ENCODE measurements at regions not wholly inside any gene's neighbourhood (a gene's known extent, or its start where the extent isn't known, plus 50 kb on each side); places are given as distances from the start of the nearest gene placed in this dataset.

GRCh38 chr3:157871838-157872460 is 234.3 kb downstream of the SHOX2 start:
- TF ChIP-seq TAF1 (IDR thresholded peaks at IDR 0.05; ENCODE audit: borderline replicate concordance, insufficient read depth, low read length) (no peak), FOXP2 (optimal IDR thresholded peaks at IDR 0.05; ENCODE audit: borderline replicate concordance, extremely low read depth, extremely low read length, insufficient read depth) (no peak), POLR2AphosphoS5 (IDR thresholded peaks at IDR 0.05; ENCODE audit: low read depth, low read length) (no peak), SIN3A (IDR thresholded peaks at IDR 0.05; ENCODE audit: borderline replicate concordance, insufficient read depth, low read length) (no peak)

GRCh38 chr3:157871248-157871647 is 235.0 kb downstream of the SHOX2 start:
- TF ChIP-seq REST (IDR thresholded peaks at IDR 0.05; ENCODE audit: insufficient read depth in 1 of 2, low read depth in 2 of 2, low read length in 2 of 2) (no peak), SIN3A (IDR thresholded peaks at IDR 0.05; ENCODE audit: borderline replicate concordance, insufficient read depth, low read length) (no peak), FOXP2 (optimal IDR thresholded peaks at IDR 0.05; ENCODE audit: borderline replicate concordance, extremely low read depth, extremely low read length, insufficient read depth) (no peak), TAF1 (IDR thresholded peaks at IDR 0.05; ENCODE audit: borderline replicate concordance, insufficient read depth, low read length) (no peak), POLR2AphosphoS5 (IDR thresholded peaks at IDR 0.05; ENCODE audit: low read depth, low read length) (no peak)

- no peak for TF ChIP-seq SIN3A (IDR thresholded peaks at IDR 0.05; ENCODE audit: borderline replicate concordance, insufficient read depth, low read length)
- no peak for TF ChIP-seq POLR2AphosphoS5 (IDR thresholded peaks at IDR 0.05; ENCODE audit: low read depth, low read length)
- TF ChIP-seq REST (IDR thresholded peaks at IDR 0.05; ENCODE audit: insufficient read depth in 1 of 2, low read depth in 2 of 2, low read length in 2 of 2) = no peak
- TF ChIP-seq FOXP2 (optimal IDR thresholded peaks at IDR 0.05; ENCODE audit: borderline replicate concordance, extremely low read depth, extremely low read length, insufficient read depth) = no peak
- TF ChIP-seq TAF1 (IDR thresholded peaks at IDR 0.05; ENCODE audit: borderline replicate concordance, insufficient read depth, low read length) = no peak
Measured at GRCh38 chr3:157868946-157869345, 237.3 kb downstream of the SHOX2 start.

- TF ChIP-seq FOXP2 (optimal IDR thresholded peaks at IDR 0.05; ENCODE audit: borderline replicate concordance, extremely low read depth, extremely low read length, insufficient read depth) = no peak
- TF ChIP-seq REST (IDR thresholded peaks at IDR 0.05; ENCODE audit: insufficient read depth in 1 of 2, low read depth in 2 of 2, low read length in 2 of 2) = no peak
- no peak for TF ChIP-seq SIN3A (IDR thresholded peaks at IDR 0.05; ENCODE audit: borderline replicate concordance, insufficient read depth, low read length)
- TF ChIP-seq TAF1 (IDR thresholded peaks at IDR 0.05; ENCODE audit: borderline replicate concordance, insufficient read depth, low read length) = no peak
- TF ChIP-seq POLR2AphosphoS5 (IDR thresholded peaks at IDR 0.05; ENCODE audit: low read depth, low read length) = no peak
Measured at GRCh38 chr3:157868196-157868595, 238.0 kb downstream of the SHOX2 start.

GRCh38 chr3:157865352-157866000 is 240.7 kb downstream of the SHOX2 start:
- TF ChIP-seq POLR2AphosphoS5 (IDR thresholded peaks at IDR 0.05; ENCODE audit: low read depth, low read length) = no peak
- TF ChIP-seq TAF1 (IDR thresholded peaks at IDR 0.05; ENCODE audit: borderline replicate concordance, insufficient read depth, low read length) = no peak
- TF ChIP-seq SIN3A (IDR thresholded peaks at IDR 0.05; ENCODE audit: borderline replicate concordance, insufficient read depth, low read length) = no peak
- TF ChIP-seq REST (IDR thresholded peaks at IDR 0.05; ENCODE audit: insufficient read depth in 1 of 2, low read depth in 2 of 2, low read length in 2 of 2) = no peak
- TF ChIP-seq FOXP2 (optimal IDR thresholded peaks at IDR 0.05; ENCODE audit: borderline replicate concordance, extremely low read depth, extremely low read length, insufficient read depth) = no peak
